Brain pericyte (primary cell): ENCODE measurements at regions not wholly inside any gene's neighbourhood (a gene's known extent, or its start where the extent isn't known, plus 50 kb on each side); places are given as distances from the start of the nearest gene placed in this dataset.

Experiments used
- DNase-seq: peaks from one replicate; pipeline ENCODE4 v3.0.0-alpha.2; 2012; ENCODE audit warnings: low read depth, low spot score

DNA sequence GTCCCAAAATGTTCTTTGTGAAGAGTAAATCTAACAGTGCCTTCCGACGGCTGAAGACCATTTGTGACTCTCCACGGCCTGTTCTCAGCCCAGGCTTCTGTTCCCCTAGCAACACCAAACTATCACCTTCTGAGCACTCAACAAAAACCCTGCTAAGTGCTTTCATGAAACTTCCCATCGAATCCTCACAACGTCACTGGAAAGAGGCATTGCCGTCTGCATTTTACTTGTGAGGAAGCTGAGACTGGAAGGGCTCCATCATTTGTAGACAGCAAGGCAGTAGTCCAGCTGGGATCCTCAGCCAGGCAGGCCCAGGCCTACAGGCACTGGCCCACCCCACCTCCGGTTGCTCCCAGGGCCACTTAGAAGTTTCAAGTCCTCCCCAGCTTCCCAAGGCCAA, 97.8 kb upstream of the POU3F3 start:
- DNase-seq = no peak

DNA sequence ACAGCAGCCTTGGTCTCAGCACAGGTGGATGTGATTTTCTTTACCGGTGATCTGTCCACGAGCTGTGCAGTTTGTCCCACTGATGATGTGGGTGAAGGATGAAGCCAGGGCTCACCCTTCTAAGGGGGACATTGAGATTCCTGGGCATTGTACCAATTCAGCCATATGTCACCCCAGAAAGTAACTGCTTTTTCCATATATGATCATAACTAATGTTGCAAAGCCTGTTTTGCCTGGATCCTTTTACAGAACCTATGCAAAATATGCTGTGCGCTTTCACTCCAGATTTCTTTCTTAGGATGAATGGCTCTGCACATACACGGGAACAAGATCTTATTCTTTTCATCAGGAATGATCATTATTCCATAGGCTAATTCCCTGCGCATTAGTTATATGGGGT, 96.9 kb upstream of the POU3F3 start:
- DNase-seq = no peak

DNA sequence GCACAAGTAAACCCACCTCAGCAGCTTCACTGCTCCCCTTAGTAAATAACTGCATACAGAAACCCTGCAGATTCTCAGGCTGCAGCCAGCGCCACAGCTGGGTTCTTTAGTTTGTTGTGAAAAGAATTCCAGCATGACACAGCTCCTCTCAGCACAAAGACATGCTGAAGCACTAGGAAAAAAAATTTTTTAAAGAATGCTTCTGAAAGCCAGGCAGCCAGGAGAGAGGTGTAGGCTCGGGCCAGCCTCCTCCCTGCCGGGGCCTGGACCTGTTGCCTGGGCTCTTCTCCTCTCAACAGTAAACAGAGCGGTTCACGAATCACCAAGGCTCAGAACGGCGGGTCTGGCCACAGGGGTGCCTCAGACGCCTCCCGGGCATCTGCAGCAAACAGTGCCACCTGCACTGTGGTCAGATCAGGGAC, 95.7 kb upstream of the POU3F3 start:
- peak; percentile 34 for DNase-seq

DNA sequence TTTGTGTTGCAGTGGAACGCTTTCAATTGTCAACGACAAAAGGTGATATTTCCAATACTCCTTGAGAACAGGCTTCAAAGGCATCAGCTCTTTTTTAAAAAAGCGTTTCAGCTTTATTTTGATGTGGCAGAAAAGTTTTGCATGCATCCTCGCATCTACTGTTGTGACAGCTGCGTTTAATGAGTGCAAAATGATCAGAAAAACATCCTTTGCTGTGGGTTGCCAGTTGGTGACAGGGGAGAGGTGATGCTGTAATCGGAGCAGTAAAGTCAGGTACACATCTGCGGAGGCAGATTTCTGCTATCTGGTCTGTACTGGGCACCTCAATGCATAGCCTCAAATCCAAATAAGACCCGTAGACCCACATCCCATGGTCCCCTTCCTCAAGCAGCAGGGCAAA, 91.9 kb upstream of the POU3F3 start:
- DNase-seq = no peak

DNA sequence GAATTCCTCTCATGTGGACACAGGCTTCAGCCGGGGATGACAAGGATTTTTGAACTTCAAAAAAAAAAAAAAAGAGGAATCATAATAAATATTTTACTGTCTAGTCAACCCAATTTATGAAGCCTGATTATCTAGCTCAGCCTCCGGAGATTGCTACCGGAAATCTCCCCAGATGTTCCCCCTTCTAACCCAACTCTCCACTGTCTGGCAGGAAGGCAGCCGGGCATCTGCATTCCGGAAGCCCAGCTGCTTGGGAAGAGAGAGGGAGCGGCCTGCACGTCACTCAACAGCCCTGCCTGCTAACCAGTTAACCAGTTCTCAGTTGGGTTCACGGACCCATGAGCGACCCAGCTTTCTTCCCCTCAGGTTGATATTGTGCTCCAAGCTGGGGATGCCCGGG, 87.2 kb upstream of the POU3F3 start:
- no peak for DNase-seq

DNA sequence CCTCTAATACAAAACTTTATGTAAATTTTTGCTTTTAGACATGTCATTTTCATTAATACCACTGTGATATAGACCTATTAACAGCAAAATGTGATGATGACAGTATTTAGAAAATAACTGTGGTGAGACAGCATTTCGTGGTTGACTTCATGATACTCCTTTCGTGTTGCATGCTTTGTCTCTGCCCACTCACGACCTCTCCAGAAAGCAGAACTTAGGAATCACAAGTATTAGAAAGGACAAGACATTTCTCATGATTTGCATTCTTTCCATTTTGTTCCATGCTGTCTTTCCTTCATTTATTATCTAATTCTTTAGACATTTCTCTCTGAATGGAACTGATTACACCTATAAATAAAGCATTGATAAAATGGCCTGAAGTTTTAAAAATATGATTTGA, 85.2 kb upstream of the POU3F3 start:
- DNase-seq = no peak

DNA sequence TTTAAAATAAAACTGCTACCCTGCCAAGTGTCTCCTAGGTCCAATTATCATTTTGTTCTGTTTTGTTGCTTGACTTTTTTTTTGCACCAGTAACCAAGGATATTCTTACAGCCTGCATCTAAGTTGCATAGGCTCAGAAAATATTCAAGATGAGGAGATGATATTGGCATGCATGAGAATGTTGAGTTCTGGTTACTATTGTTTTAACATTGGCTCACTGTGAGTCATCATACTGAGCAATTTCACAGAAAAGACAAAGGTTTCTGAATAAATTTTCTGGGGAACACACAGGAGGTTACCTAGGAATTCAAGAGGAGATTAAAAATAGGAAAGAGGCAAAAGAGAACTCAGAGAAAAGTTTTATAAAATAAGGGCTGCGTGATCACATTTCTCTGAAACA, 84.8 kb upstream of the POU3F3 start:
- peak; percentile 50 for DNase-seq

DNA sequence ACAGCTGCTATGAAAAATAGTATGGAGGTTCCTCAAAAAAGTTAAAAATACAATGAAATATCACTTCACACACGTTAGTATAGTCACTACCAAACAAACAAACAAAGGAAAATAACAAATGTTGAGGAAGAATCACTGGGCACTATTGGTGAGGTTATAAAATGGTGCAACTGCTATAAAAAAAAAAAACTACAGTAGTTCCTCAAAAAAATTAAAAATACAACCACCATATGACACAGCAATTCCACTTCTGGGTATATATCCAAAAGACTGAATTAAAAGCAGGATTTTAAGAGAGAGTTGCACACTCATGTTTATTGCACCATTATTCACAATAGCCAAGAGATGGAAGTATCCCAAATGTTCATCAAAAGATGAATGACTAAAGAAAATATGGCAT, 80.9 kb upstream of the POU3F3 start:
- DNase-seq = no peak

DNA sequence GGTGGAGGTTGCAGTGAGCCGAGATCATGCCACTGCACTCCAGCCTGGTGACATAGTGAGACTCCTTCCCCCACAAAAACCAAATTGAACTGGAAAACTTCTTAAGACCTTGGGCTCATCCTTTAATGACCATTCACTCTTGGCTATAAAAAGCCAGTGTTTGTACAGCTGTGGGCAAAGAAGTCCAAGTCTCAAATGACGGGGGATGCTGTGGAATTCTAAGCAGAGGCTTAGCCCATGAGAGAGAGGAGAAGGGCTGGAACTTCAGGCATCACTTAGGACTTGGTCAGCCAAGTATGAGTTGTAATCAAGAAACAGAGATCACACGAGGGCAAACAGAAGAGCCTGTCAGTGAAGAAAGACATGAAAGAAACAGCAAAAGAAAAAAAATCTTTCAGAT, 79.3 kb upstream of the POU3F3 start:
- DNase-seq = no peak

DNA sequence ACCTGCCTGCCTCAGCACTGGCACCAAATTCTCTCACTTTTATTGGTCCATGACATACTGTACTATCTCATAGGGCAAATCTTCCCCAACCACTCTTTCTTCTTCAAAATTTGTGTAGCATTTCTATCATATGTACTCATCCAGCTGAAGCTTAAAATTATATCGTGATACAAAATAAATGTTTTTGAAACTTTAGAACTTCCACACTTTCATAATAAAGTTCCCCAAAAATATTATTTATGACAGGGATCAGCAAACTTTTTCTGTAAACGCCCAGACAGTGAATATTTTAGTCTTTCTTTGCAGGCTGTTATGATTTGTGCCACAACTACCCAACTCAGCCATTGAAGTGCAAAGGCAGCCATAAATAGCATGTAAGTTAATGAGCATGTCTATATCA, 76.2 kb upstream of the POU3F3 start:
- DNase-seq = no peak

DNA sequence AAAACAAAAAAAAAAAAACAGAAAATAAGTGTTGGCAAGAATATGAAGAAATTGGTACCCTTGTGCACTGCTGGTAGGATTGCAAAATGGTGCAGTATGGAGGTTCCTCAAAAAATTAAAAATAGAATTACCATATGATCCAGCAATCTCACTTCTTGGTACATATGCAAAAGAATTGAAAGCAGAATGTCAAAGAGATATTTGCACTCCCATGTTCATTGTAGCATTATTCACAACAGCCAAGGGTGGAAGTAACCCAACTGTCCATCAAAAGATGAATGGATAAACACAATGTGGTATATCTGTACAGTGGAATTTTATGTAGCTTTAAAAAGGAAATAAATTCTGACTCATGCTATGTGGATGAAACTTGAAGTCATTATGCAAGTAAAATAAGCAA, 72.8 kb upstream of the POU3F3 start:
- DNase-seq = no peak

DNA sequence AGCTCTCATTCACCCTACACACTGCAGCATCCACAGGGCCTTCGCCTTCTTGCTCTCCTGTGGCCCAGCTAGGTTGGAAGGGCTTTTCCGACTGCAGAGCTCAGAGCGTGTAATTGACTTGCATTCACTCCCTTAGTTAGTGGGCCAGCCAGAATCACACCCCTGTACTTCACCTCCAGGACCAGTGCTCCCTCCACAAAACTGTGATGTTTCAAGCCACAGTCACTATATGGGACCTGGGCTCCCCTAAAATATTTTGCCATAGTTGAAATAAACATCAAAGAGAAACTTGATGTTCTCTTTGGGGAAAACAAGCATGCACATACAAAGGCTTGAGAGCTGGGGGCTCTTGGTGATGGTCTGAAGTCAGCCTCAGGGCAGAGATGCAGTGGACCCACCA, 69.7 kb upstream of the POU3F3 start:
- DNase-seq = no peak

DNA sequence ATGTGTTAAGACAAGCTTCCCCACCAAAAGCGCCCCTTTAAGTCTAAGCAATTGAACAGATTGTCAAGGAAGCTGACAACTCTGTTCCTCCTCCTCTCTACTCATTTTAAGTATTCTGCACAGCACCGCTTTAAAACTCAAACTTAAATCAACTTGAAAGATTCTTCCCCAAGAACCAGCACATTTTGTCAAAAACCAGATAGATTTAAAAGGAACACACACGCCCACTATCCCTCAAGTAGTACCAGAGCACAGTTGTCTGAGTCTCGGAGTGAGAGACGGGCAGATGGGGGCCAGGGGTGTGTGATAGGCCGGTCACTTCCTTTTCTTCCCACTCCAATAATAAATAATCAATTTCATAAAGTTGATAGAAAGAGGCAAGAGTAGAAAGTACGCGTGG, 67.7 kb upstream of the POU3F3 start:
- DNase-seq = no peak

DNA sequence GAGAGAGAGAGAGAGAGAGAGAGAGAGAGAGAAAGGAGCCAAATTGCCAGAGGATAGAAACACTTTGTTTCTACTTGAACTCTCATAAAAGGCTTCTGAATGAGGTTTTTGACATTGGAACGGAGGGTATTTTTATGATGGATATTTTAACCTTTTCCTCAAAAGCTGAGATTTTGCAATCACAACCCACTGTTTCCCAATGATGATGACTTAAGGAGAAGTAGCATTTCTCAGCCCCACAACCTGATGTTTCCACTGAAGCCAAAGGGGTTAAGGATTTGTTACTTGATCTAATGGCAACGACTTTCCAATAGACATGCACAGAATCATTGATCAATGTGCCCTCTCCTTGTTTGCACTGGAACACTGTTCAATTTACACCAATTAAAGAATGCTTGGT, 67.1 kb upstream of the POU3F3 start:
- no peak for DNase-seq

DNA sequence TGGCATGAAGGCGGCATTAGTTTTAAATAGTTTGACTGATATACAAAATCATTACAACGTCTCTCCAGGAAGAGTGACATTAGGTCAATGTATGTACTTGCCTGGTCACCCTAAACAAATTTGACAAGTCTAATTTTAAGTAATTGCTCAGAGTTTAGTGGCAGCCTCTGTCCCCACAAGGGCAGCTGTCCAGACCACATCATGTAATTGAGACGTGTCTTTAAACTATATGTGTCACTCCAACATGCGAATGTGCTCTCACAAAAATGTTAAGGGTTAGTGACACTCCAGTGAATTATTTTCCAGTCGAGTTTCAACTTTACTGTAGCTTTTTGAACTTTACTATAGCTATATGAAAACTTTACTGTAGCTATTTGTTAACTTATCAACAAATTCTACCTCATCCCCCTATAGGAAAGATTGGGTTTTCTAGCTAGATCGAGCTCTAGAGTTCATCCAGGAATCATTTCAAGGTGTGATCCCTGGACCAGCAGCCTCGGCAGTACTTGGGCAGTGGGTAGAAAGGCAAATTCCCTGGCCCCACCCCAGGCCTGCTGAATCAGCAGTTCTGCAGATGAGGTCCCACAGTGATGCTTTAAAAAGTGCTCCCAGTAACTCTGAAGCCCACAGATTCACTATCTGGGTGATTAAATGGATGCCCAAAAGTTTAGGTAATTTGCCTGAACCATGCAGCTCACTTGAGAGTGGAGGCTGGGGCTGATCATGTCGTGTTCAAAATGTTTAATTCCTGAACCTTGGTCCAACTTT, 66.4 kb upstream of the POU3F3 start:
- no peak for DNase-seq

DNA sequence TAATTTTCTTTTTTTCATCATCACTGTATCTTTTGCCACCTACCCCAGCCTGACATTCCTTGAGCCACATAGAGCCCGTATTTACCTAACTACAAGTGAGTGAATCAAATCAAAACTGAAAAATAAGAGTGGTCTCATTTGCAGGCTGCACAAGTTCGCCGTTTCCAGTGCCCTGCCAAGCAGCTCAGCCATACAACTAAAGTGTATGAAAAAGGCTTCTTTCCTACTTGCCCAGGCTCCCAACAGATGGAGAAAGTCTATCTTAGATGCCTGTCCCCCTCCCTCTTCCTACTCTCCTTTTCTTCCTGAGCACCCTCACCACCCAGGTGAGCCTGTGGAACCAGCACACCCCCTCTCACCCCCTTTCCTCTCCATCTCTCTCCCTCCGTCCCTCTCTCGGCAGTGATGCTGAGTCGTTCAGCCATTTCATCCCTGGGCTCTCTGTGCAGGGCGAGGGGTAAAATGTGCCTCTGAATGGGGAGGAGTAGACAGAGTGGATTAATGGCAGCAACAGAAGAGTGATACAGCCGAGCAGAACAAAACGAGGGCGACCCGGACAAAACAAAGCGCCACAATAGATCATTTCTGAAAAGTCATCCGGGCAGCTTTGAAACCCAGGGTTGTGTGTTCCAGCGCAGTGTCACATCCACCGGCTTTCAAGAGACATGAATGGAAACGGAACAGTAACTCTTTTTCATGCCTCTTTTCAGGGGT, 65.0 kb upstream of the POU3F3 start:
- no peak for DNase-seq

DNA sequence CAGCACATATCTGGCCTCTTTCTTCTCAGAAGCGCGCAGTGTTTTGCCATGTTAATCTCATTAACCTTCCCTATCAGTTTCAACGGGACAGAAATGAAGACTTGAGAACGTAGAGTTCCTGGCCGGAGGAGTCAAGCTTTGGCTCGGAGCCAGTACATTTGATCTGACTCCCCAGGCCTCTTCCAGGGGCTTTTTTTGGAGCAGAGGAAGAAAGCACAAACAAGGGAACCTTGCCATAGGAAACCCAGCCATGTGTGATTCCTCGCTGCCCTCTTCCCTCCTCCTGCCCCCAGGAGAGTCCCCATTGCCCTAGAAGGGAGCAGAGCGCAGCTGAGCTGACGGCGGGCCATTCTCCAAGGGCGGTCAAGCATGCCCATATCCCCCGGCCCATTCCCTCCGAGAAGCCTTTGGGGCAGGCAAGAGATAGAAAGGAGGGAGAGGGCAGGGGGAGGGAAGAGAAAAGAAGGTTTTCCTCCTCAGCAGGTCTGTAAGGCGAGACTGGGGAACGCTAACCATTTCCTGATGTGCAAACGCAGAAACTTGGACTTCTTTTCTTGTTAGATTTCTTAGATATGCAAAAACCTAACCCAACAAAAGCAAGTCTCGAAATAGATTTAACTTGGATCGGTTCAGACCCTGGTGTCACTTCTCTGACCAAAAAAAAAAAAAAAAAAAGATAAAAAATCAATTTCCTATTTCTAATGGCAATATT, 63.7 kb upstream of the POU3F3 start:
- DNase-seq = no peak

DNA sequence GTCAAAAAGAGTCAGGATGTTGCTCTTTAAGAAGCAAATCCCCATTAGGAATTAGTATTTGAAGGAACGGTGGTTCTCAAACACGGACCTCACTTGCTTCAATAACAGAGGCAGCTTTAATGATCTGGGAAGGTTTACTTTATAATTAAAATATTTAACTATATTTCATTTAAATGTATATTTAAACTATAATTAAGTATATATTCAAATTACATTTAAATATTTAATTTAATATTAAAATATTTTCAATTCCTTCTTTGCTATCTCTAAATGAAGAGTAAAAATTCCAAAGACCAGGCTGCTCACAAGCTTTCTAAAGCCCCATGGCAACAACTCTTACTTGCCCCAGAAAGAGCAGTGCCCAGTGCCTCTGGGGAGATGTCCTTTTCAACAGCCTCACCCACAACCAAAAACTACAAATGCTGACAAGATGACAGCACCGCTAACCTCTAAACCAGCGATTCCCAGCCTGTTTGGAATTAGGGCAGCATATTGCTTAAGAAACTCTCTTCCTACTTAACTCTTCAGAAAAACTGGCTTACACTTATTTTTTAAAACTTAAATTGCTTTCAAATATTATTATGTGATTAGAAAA, 62.9 kb upstream of the POU3F3 start:
- no peak for DNase-seq

DNA sequence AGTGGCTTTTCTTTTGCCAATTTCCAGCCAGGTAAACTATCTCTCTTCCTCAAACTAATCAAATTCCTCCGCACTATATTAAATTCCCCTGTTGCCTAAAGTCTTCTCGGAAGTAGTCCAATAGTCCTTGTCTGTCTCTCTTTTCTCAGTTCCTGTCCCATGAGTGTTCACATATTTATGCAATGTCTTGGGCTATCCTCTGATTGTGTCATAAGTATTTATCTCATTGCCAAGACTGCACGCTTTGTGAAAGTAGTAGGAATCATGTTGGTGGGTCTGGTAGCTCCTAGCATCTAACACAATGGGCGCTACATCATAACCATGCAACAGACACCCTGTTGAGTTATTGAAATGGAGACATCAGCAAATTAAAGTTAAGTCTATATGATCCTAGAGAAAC, 59.9 kb upstream of the POU3F3 start:
- DNase-seq = no peak

DNA sequence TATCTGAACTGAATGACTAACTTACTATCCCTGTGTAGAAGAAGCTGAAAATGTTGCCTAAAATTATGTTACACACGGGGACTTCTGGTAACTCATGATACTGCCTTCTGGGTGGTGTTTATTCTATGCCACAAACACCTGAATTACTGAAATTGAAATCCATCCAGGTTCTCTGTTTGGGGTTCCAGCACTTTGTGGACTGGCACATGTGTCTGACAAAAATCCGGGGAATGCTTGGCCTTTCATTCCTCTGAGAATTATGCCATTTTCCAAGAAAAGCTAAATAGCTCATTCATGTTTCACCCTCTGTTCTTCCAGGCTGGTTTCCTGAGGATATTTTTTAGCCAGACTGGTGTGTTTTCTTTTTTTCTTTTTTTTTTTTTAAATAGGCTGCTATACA, 59.5 kb upstream of the POU3F3 start:
- DNase-seq = no peak
